Lower leg skin (tissue), 3 donors: ENCODE measurements at regions not wholly inside any gene's neighbourhood (a gene's known extent, or its start where the extent isn't known, plus 50 kb on each side); places are given as distances from the start of the nearest gene placed in this dataset.

Source experiments
- CTCF ChIP-seq, 3 donors: fragments of 450-650 bp; IDR thresholded peaks; one replicate each; pipeline ENCODE4 v1.5.1; 2016; ENCODE audit warnings: antibody characterized with exemption in 3 of 3, mild to moderate bottlenecking in 3 of 3, moderate library complexity in 2 of 3
- POLR2A ChIP-seq, 2 donors: fragments of 450-650 bp; IDR thresholded peaks; one replicate each; pipeline ENCODE4 v1.6.1; 2016 to 2017; ENCODE audit warnings: antibody characterized with exemption in 2 of 2, mild to moderate bottlenecking in 1 of 2, moderate library complexity in 1 of 2

- no peak for TF ChIP-seq CTCF (IDR thresholded peaks at IDR 0.05)
- TF ChIP-seq POLR2A (IDR thresholded peaks at IDR 0.05), result no peak
Measured at GRCh38 chr6:50198245-50198644, 148.5 kb upstream of the DEFB112 start.
